ENCODE measurements at regions not wholly inside any gene's neighbourhood (a gene's known extent, or its start where the extent isn't known, plus 50 kb on each side); places are given as distances from the start of the nearest gene placed in this dataset.

- no peak for DNase-seq
Observed at GRCh38 chr7:159263430-159263829, 118.8 kb upstream of the VIPR2 start.

- DNase-seq, result no peak
Observed at GRCh38 chr7:159253657-159254056, 109.0 kb upstream of the VIPR2 start.

GRCh38 chr7:159250471-159250870, 105.8 kb upstream of the VIPR2 start:
- DNase-seq, result no peak

GRCh38 chr7:159249671-159250070, 105.0 kb upstream of the VIPR2 start:
- DNase-seq, result no peak

GRCh38 chr7:159247910-159248309, 103.2 kb upstream of the VIPR2 start:
- no peak for DNase-seq

- DNase-seq, result no peak
Observed at GRCh38 chr7:159246702-159247480, 102.2 kb upstream of the VIPR2 start.

GRCh38 chr7:159240962-159241361, 96.3 kb upstream of the VIPR2 start:
- DNase-seq, result no peak

- DNase-seq, result no peak
Observed at GRCh38 chr7:159239028-159239427, 94.4 kb upstream of the VIPR2 start.

- no peak for DNase-seq
Observed at GRCh38 chr7:159238541-159238940, 93.9 kb upstream of the VIPR2 start.

GRCh38 chr7:159237022-159237653, 92.5 kb upstream of the VIPR2 start:
- DNase-seq, result no peak

GRCh38 chr7:159231017-159231416, 86.3 kb upstream of the VIPR2 start:
- no peak for DNase-seq

- DNase-seq, result no peak
Observed at GRCh38 chr7:159229683-159230475, 85.2 kb upstream of the VIPR2 start.

GRCh38 chr7:159227433-159227832, 82.8 kb upstream of the VIPR2 start:
- DNase-seq, result no peak

GRCh38 chr7:159226011-159226702, 81.5 kb upstream of the VIPR2 start:
- DNase-seq, result no peak

GRCh38 chr7:159218607-159219006, 73.9 kb upstream of the VIPR2 start:
- no peak for DNase-seq

- no peak for DNase-seq
Observed at GRCh38 chr7:159218170-159218569, 73.5 kb upstream of the VIPR2 start.

GRCh38 chr7:159215076-159215475, 70.4 kb upstream of the VIPR2 start:
- DNase-seq, result no peak

- no peak for DNase-seq
Observed at GRCh38 chr7:159213253-159213652, 68.6 kb upstream of the VIPR2 start.

GRCh38 chr7:159212226-159212625, 67.6 kb upstream of the VIPR2 start:
- DNase-seq, result no peak

GRCh38 chr7:159211540-159212182, 67.0 kb upstream of the VIPR2 start:
- DNase-seq, result peak; percentile 42

- DNase-seq, result no peak
Observed at GRCh38 chr7:159210581-159211235, 66.0 kb upstream of the VIPR2 start.

- no peak for DNase-seq
Observed at GRCh38 chr7:159209429-159209828, 64.8 kb upstream of the VIPR2 start.

All from occipital lobe (tissue), 1 donor.